Mesodermal cell (in vitro differentiated cells): ENCODE measurements at regions not wholly inside any gene's neighbourhood (a gene's known extent, or its start where the extent isn't known, plus 50 kb on each side); places are given as distances from the start of the nearest gene placed in this dataset.
"Not testable (repeated sequence)": the region's sequence is repeated elsewhere in the genome, so short reads cannot be mapped to it uniquely, and the experiment has no call there.

Experiments used
- H3K27ac ChIP-seq: 2 replicates; pipeline ENCODE4 v1.7.0; 2013; ENCODE audit warnings: mild to moderate bottlenecking, low read depth, low read length, moderate library complexity; ENCODE audit not compliant: severe bottlenecking
- H3K36me3 ChIP-seq: 2 replicates; pipeline ENCODE4 v1.7.1; 2013; ENCODE audit warnings: mild to moderate bottlenecking, low read length, moderate library complexity; ENCODE audit not compliant: control insufficient read depth, insufficient read depth
- H3K4me1 ChIP-seq: one replicate; pipeline ENCODE4 v1.7.1; 2013; ENCODE audit warnings: mild to moderate bottlenecking, low read length; ENCODE audit not compliant: insufficient read depth, control insufficient read depth, poor library complexity, severe bottlenecking
- H3K4me3 ChIP-seq: 2 replicates; pipeline ENCODE4 v1.7.0; 2013; ENCODE audit warnings: low read length, control low read depth, mild to moderate bottlenecking; ENCODE audit not compliant: insufficient read depth, poor library complexity, severe bottlenecking; ENCODE audit errors: extremely low read depth
- H3K9me3 ChIP-seq: 2 replicates; pipeline ENCODE4 v1.7.1; 2013; ENCODE audit warnings: mild to moderate bottlenecking, low read length, moderate library complexity; ENCODE audit not compliant: control insufficient read depth
- WGBS, 2 experiments: methylation state at CpG; one replicate each; pipeline ENCODE4 v1.1.5; 2013; ENCODE audit warnings: missing lambda C conversion rate in 2 of 2; ENCODE audit not compliant: insufficient coverage in 2 of 2; 5-methylcytosine and 5-hydroxymethylcytosine counted together

DNA sequence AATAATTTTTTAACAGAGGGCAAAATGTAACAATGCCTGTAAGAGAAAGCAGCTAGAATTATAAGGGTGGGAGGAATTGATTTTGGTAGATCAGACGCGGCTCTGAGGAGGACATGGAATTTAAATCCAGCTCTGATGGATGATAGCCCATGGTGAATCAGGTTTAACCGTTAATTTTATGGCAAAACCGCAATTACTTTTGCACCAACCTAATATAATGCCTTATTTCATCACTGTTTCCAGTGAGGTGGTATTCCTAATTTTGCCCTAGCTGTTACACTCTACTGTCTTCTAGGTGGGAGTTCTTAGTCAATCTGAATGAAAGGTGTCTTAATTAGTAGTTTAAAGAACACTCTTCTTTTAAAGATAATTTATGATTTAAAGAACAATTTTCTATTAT, 198.3 kb upstream of the SMLR1 start:
- Histone ChIP-seq H3K9me3 (no peaks in the 10 kb centered on the region), H3K27ac (no peak overlapping the region), H3K4me1 (no peaks in the 10 kb centered on the region), H3K36me3 (no peaks in the 10 kb centered on the region), H3K4me3 (no peak overlapping the region)
- 89 to 93% methylated on average over 2 of the region's 4 CpGs for WGBS, 2 experiments

DNA sequence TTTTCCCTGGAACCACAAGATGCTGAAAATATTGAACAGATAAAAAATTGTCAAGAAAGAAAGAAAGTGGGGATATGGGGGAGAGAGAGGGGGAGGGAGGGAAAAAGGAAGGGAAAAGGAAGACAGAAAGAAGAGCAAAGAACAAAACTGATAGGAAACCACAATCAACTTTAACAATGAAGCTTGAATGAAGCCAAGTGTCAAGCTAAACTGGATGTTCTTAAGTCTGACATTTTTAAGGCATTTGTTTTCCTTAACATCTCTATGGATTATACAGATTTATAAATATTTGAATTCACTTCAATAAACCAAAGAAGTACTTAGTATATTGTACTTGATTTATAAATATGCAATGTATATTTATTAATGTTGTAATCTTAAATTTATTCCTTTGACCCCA, 197.6 kb upstream of the SMLR1 start:
- no peaks in the 10 kb centered on the region for H3K4me1 ChIP-seq
- no peaks in the 10 kb centered on the region for H3K36me3 ChIP-seq
- no peaks in the 10 kb centered on the region for H3K9me3 ChIP-seq
- no peak overlapping the region for H3K27ac ChIP-seq
- no peak overlapping the region for H3K4me3 ChIP-seq

DNA sequence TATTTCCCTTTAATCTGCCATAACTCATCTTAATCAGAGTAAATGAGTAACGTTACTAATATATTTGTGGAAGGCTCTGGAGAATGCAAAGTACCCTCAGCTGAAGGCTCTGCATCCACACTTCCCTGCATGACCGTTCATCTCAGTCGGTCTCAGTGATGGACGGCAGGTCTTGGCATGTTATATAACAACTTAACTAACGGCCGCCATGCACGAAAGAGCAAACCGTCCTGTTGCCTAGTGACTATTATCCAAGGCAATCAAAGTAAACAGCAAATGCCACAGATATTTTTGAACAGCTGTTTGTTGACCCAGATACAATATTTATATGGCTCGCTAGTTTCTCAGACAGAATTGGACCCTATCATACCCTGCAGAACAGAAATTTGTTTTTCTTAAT, 194.9 kb upstream of the SMLR1 start:
- no peaks in the 10 kb centered on the region for H3K9me3 ChIP-seq
- H3K4me3 ChIP-seq: no peak overlapping the region
- WGBS, 2 experiments: 89% methylated on average over 7 to 9 of the region's 9 CpGs
- no peak overlapping the region for H3K27ac ChIP-seq
- no peaks in the 10 kb centered on the region for H3K36me3 ChIP-seq
- H3K4me1 ChIP-seq: no peaks in the 10 kb centered on the region

DNA sequence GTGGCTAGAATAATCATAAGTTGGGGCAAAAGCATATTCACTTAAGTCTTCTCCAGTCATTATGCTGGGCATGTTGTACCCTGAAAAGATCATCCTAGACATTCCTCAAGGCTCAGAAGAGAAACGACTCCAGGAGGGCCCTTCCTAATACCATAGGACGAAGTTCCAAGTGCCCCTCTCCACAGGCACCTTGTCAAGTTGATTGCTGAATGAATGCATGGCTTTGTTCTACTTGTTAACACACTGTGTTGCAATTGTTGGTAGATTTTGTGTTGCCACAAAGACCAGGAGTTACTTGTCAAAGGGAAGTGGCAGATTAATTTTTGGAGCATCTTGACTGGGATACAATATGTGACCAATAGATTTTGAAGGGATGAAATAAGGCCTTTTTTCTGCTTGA, 194.3 kb upstream of the SMLR1 start:
- H3K9me3 ChIP-seq: no peaks in the 10 kb centered on the region
- no peak overlapping the region for H3K4me3 ChIP-seq
- no peaks in the 10 kb centered on the region for H3K36me3 ChIP-seq
- no peak overlapping the region for H3K27ac ChIP-seq
- WGBS, 2 experiments: 0% methylated on average over 1 of the region's 2 CpGs; no CpG with 5 or more reads in 1 of the 2 experiments
- H3K4me1 ChIP-seq: no peaks in the 10 kb centered on the region

DNA sequence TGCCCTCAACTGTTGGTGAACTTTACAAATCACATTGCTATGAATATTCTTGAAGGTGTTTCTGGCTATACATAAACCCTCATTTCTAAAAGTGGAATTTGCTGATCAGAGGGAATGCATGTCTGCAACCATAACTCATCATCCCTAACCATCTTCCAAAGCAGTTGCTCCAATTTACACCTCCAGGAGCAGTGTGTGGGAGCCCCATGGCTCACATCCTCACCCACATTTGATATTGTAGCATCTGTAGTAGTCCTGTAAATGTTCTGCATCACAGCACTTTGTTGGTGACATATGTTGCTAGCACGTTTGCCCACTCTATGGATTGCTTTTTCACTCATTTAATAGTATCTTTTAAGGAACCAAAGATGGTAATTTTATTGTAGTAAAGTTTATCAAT, 183.8 kb upstream of the SMLR1 start:
- no peak overlapping the region for H3K4me3 ChIP-seq
- H3K4me1 ChIP-seq: no peaks in the 10 kb centered on the region
- peaks cover 6% of the 10 kb centered on the region for H3K9me3 ChIP-seq
- H3K27ac ChIP-seq: no peak overlapping the region
- no peaks in the 10 kb centered on the region for H3K36me3 ChIP-seq
- WGBS, 2 experiments: no CpG with 5 or more reads among the region's 1 CpG

DNA sequence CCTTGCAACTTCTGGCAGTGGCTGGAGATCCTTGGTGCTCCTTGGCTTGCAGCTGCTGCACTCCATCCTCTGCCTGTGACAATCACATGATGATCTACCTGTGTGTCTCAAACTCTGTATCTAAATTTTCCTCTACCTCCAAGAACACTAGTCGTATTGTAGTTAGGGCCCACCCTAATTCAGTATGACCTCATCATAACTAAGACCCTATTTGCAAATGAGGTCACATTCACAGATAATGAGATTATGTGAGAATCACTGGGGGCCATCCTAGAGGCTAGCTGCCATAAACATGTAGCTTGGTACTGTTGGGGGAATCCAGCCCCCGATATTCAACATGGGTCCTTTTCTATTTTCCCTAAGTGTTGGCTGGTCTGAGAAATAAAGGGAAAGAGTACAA, 183.0 kb upstream of the SMLR1 start:
- whole genome bisulfite sequencing, 2 experiments: 100% methylated on average over 2 of the region's 2 CpGs; no CpG with 5 or more reads in 1 of the 2 experiments
- no peaks in the 10 kb centered on the region for H3K36me3 ChIP-seq
- no peak overlapping the region for H3K27ac ChIP-seq
- H3K4me3 ChIP-seq: no peak overlapping the region
- no peaks in the 10 kb centered on the region for H3K4me1 ChIP-seq
- peaks cover 6% of the 10 kb centered on the region for H3K9me3 ChIP-seq

DNA sequence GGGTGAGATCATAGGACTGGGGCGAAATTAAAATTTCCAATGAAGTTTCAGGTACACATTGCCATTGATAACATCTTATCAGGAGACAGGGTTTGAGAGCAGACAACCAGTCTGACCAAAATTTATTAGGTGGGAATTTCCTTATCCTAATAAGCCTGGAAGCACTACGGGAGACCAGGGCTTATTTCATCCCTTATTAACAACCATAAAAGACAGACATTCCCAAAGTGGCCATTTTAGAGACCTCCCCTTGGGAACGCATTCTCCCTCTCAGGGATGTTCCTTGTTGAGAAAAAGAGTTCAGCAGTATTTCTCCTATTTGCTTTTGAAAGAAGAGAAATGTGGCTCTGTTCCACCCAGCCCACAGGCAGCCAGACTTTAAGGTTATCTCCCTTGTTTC, 182.4 kb upstream of the SMLR1 start:
- not testable (repeated sequence) for H3K36me3 ChIP-seq, H3K4me1 ChIP-seq, H3K27ac ChIP-seq, H3K9me3 ChIP-seq, H3K4me3 ChIP-seq
- WGBS, 2 experiments: 100% methylated on average over 1 of the region's 3 CpGs; no CpG with 5 or more reads in 1 of the 2 experiments

DNA sequence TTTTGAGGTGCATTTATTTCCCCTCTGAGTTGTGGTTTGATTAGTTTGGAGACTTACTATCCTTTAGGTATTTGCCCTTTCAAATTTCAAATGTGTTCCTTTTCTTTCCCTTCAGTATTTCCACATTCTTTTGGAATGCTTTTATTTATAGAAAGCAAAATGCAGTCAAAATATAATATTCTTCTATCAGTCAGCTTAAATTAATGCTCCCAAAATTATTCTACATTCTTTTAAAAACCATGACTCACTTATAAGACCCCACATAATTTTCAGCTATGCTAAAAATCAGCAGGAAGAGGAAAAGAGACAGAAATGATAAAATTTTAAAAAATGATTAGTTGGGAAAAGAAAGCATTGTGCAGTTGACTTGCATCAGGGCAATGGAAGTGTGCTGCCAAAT, 180.0 kb upstream of the SMLR1 start:
- Histone ChIP-seq H3K9me3 (peaks cover 6% of the 10 kb centered on the region), H3K27ac (no peak overlapping the region), H3K36me3 (no peaks in the 10 kb centered on the region)

DNA sequence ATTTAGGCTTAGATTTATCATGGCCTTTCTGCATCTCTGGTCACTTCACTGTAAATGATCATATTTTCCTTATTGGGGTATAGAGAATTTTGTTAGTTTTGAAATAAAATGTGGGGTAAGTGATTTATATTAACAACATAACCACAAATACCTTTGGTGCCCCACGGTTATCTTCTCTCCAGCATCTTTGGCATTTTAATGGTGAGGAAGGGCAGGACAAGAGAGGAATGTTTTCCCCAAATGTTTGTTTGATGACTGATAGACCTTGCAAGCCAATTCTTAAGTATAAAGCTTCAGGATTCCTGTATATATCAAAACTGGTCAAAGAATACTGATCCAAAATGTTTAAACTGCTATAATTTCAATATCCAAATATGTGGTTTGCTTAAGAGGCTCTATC, 171.6 kb upstream of the SMLR1 start:
- Histone ChIP-seq H3K9me3 (no peaks in the 10 kb centered on the region), H3K27ac (no peak overlapping the region), H3K4me1 (no peaks in the 10 kb centered on the region), H3K4me3 (no peak overlapping the region), H3K36me3 (no peaks in the 10 kb centered on the region)
- WGBS, 2 experiments: no CpG with 5 or more reads among the region's 1 CpG

More for the DNA sequence above, 180.0 kb upstream of the SMLR1 start:
- Histone ChIP-seq H3K4me1 (no peaks in the 10 kb centered on the region), H3K4me3 (no peak overlapping the region)

DNA sequence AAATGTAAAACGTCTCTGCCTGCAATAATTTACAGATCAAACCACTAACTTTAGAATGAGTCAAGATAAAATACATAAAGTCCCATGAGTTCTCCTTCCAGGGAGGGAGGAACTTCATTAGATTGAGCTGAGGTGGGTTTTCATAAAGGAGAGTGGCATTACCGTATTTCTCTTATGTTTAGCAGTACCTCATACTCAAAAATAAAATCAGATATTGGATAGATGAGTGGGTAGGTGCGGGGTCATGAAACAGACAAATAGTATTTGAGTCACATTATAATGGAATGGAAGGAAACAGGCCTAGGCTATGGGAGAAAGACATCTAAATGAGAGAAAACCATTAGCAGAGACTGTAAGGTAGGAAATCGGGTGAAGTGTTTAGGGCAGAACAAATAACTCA, 166.1 kb upstream of the SMLR1 start:
- no peak overlapping the region for H3K4me3 ChIP-seq
- 74 to 92% methylated on average over 1 to 2 of the region's 4 CpGs for WGBS, 2 experiments
- no peaks in the 10 kb centered on the region for H3K4me1 ChIP-seq
- H3K9me3 ChIP-seq: no peaks in the 10 kb centered on the region
- H3K36me3 ChIP-seq: no peaks in the 10 kb centered on the region
- H3K27ac ChIP-seq: no peak overlapping the region

DNA sequence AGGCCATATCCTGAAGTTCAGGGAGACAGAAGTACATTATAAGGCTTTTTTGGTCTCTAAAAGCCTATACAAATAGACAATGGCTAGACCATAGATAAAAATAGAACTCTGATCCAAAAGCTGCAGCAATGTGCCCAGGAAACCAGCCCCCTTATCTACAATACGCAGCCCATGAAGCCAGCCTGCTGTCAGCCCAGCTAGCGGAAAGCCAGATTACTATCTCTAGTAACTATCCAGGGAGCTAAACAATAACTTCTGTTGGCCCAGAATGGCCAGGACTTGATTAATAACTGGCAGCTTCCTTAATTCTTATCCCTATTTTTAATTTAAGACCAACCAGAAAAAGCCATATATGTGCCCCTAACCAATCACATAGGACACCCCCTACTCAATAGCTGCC, 160.4 kb upstream of the SMLR1 start:
- no peak overlapping the region for H3K4me3 ChIP-seq
- H3K4me1 ChIP-seq: no peaks in the 10 kb centered on the region
- no peak overlapping the region for H3K27ac ChIP-seq
- no peaks in the 10 kb centered on the region for H3K9me3 ChIP-seq
- no peaks in the 10 kb centered on the region for H3K36me3 ChIP-seq
- WGBS, 2 experiments: 89 to 100% methylated on average over 2 of the region's 2 CpGs

DNA sequence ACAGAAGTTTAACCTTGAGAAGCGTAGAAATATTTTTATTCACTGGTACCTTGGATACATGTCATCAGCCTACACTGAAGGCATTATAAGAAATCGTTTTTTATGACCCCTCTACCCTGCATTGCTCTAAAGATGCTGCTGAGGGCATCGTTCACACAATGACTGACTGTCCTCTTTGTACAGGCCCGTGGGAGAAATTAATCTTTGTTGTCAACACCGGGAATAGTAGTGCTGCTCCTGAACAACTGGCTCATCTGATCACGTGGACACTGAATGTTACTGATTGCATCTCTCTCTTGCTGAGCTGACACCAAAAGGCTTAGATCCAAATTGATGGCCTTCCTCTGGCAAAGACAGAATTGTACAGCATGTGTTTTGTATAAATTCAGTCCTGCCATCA, 157.1 kb upstream of the SMLR1 start:
- H3K4me1 ChIP-seq: no peaks in the 10 kb centered on the region
- H3K27ac ChIP-seq: no peak overlapping the region
- no peak overlapping the region for H3K4me3 ChIP-seq
- H3K36me3 ChIP-seq: no peaks in the 10 kb centered on the region
- WGBS, 2 experiments: 72 to 82% methylated on average over 6 of the region's 6 CpGs
- H3K9me3 ChIP-seq: no peaks in the 10 kb centered on the region
